ENCODE measurements at regions not wholly inside any gene's neighbourhood (a gene's known extent, or its start where the extent isn't known, plus 50 kb on each side); places are given as distances from the start of the nearest gene placed in this dataset.

DNA sequence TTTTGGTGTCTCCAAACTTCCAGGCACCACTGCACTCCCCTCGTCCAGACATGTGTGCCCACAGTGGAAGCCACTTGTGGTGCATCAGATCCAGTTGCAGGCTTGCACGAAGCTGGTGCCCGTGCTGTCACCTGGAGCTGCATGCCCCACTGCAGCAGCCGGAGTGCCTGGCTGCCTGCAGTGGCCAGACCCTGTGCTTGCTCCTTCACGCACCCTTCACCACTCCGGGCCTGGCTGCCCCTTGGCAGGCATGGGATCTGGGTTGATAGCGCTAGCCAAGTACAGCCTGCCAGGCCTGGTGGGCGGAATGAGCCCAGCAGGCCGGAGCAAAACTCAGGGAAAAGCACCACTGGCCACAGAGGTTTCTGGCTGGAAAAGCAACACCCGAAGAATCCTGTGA is 50.2 kb upstream of the SHISA3 start:
- ChIA-PET POLR2A (no interaction called here), CTCF (no interaction called here)
- no peak for DNase-seq
- TF ChIP-seq, protein P1, sequence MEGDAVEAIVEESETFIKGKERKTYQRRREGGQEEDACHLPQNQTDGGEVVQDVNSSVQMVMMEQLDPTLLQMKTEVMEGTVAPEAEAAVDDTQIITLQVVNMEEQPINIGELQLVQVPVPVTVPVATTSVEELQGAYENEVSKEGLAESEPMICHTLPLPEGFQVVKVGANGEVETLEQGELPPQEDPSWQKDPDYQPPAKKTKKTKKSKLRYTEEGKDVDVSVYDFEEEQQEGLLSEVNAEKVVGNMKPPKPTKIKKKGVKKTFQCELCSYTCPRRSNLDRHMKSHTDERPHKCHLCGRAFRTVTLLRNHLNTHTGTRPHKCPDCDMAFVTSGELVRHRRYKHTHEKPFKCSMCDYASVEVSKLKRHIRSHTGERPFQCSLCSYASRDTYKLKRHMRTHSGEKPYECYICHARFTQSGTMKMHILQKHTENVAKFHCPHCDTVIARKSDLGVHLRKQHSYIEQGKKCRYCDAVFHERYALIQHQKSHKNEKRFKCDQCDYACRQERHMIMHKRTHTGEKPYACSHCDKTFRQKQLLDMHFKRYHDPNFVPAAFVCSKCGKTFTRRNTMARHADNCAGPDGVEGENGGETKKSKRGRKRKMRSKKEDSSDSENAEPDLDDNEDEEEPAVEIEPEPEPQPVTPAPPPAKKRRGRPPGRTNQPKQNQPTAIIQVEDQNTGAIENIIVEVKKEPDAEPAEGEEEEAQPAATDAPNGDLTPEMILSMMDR (IDR thresholded peaks at IDR 0.05): no peak
- no peaks in the 10 kb centered on the region for H3K9me3 Mint-ChIP-seq
- ATAC-seq: no peak
- H3K27ac Mint-ChIP-seq: no peak overlapping the region
- H3K4me3 Mint-ChIP-seq: no peak overlapping the region
- intact Hi-C loops (cut with micrococcal nuclease): no loop called here
- H3K27me3 Mint-ChIP-seq: no peaks in the 10 kb centered on the region
- H3K4me1 Mint-ChIP-seq (ENCODE audit: low read depth): no peaks in the 10 kb centered on the region
- H3K36me3 Mint-ChIP-seq (ENCODE audit: low read depth): no peaks in the 10 kb centered on the region
